ENCODE measurements at regions not wholly inside any gene's neighbourhood (a gene's known extent, or its start where the extent isn't known, plus 50 kb on each side); places are given as distances from the start of the nearest gene placed in this dataset.

DNA sequence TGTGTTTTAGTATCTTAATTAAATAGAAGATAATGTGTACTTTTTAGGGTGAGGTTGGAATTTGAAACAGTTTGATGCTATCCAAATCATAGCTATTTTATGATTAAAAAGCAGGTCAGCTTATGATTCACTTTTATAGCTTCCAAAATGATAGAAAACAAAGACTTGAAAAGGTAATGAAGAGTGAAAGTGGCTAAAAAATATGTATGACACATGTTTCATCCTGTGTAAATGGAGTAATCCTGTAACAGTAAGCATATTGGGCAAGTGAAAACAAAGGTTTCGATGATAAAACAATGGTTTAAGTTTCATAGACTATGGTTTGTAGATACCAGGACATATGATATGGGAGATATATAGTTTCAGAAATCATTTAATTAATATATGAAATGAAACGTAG lies 456.2 kb downstream of the PCDH20 start:
- TF ChIP-seq, protein P1, sequence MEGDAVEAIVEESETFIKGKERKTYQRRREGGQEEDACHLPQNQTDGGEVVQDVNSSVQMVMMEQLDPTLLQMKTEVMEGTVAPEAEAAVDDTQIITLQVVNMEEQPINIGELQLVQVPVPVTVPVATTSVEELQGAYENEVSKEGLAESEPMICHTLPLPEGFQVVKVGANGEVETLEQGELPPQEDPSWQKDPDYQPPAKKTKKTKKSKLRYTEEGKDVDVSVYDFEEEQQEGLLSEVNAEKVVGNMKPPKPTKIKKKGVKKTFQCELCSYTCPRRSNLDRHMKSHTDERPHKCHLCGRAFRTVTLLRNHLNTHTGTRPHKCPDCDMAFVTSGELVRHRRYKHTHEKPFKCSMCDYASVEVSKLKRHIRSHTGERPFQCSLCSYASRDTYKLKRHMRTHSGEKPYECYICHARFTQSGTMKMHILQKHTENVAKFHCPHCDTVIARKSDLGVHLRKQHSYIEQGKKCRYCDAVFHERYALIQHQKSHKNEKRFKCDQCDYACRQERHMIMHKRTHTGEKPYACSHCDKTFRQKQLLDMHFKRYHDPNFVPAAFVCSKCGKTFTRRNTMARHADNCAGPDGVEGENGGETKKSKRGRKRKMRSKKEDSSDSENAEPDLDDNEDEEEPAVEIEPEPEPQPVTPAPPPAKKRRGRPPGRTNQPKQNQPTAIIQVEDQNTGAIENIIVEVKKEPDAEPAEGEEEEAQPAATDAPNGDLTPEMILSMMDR (IDR thresholded peaks at IDR 0.05; ENCODE audit: poor library complexity), result no peak
- TF ChIP-seq EZH2 (IDR thresholded peaks at IDR 0.05; ENCODE audit: borderline replicate concordance) (no peak), EZH2phosphoT487 (IDR thresholded peaks at IDR 0.05; ENCODE audit: low read depth, severe bottlenecking, unreplicated experiment) (no peak)

Measured in hepatocyte (in vitro differentiated cells).